ACHN (cell line): ENCODE measurements at regions not wholly inside any gene's neighbourhood (a gene's known extent, or its start where the extent isn't known, plus 50 kb on each side); places are given as distances from the start of the nearest gene placed in this dataset.
"Not testable (repeated sequence)": the region's sequence is repeated elsewhere in the genome, so short reads cannot be mapped to it uniquely, and the experiment has no call there.

ENCODE experiments used
- DNase-seq: peaks from one replicate; pipeline ENCODE4 v3.0.0-alpha.2; 2015
- in situ Hi-C: cut with HindIII; loops from 2 replicates; pipeline ENCODE4 v1.10.0; 2017; ENCODE audit warnings: low sequenced_read_pairs, low pct_ligation_motif_present, low pct_unique_long_range_greater_than_20kb

DNA sequence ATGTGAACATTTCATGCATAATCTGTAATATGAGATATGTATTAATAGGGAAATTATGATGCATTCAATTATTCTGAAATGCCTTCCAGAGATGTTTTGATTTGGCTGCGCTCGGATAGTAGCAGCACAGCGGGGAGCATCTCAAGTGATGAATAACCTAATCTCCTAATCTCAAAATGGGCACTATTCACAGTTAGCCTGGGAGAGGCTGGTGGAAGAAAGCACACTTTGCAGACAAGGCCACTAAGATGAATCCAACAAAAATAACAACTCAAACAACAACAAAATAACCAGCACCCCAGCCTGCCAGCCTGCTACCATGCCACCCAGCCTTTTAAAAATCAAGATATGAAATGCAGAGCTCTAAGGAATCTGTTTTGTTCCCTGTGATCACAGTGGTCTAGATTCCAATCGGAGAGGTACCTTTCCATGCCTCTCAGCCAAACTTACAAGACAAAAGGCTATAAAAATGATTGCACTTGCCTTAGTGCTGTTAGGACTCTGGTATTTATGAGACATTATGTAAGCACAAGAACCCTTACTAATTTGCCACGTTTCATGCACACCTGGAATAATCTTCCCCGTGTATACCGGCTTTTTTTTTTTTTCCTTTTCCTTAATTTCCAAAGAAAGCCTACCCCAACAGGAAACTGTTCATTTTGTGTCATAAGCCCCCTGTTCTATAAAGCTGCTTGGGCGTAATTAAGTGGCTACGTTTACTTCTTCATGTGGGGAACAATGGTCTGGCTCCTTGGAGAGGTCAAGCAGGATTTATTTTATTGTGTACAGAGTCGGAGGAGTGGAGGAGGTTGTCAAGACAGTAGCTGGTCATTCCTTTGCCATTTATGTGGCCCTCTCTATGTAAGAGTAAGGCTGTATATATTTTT is 526.9 kb upstream of the FANCL start:
- no peak for DNase-seq
- in situ Hi-C loops: no loop called here

DNA sequence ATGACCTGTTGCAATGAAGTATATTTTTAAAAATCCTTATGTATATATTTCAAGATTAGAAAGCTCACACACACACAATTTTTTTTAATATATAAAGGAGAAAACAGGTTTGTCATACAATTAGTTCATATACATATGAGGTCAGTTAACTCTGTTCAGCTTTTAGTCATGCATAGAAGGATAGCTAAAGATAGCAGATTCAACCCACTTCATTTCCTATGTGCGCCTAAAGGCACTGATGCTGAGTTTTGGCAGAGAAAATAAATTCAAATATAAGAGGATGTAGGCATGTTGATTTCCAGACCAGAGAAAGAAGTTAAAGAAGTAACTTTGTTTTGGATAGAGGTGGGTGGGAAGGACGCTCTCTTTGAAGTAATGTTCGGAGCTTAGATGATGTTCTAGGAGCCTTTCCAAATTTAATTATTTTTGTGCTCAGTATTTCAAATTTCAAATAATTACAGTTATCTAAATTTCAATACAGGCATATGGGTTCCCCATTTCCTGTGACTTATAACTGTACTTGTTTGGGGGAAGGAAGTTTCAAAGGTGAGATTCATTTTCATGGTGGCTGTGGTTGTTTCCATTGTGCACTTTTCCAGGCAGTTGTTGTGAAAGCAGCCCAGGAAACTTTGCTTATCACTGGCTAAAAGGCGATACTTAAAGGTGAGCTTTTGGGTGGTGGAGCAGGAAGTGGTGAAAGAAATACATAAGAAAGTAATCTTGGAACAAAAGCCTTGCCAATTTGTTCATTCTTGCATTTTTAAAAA is 523.4 kb upstream of the FANCL start:
- in situ Hi-C loops: no loop called here

GRCh38 chr2:58762176-58762781 is 521.2 kb upstream of the FANCL start:
- in situ Hi-C loops: no loop called here
- DNase-seq: peak; percentile 69

More for the DNA sequence above, 523.4 kb upstream of the FANCL start:
- DNase-seq: no peak

- DNase-seq: no peak
- in situ Hi-C loops: no loop called here
These were observed 516.8 kb upstream of the FANCL start for GRCh38 chr2:58757971-58758370.

DNA sequence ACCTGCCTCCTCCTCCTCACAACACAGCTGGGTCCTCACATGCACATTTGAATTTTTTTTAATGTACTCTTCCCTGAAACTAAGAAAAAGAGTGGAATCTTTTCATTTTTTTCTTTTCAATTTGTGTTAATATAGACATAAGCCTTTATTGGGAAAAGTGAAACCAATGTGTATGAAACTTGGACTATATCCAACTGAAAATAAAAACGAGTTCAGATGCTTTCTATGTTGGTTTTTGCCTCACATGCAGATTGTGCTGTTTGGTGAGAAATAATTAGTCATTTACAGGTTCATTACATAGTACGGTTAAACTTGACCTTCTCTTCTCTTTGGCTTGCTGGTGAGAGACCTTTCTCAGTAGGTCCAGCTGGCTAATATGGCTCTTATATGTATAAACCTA is 515.2 kb upstream of the FANCL start:
- no peak for DNase-seq
- in situ Hi-C loops: no loop called here

GRCh38 chr2:58752507-58752906 is 511.4 kb upstream of the FANCL start:
- DNase-seq, in situ Hi-C loops: not testable (repeated sequence)

GRCh38 chr2:58751676-58752075 is 510.6 kb upstream of the FANCL start:
- DNase-seq, in situ Hi-C loops: not testable (repeated sequence)

DNA sequence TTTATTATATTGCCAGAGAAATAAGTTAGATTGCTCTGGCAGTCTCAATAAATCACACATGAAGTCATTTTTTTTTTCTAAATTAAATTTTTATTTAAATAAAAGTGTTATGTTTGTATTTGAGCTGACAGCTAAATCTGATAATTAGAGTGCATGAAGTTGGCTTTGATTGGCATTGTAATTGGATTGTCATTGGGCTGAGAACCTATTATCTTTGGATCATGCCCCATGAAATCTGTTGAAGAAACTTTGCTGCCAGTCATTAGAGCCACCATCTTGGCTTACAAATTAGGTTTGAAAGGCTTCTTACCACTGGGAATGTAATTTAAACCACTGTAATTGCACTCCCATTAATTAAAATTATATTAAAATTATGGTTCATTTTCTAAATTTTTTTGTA is 507.9 kb upstream of the FANCL start:
- no peak for DNase-seq
- in situ Hi-C loops: no loop called here

- DNase-seq, in situ Hi-C loops: not testable (repeated sequence)
These were observed 504.2 kb upstream of the FANCL start for GRCh38 chr2:58745334-58745733.

DNA sequence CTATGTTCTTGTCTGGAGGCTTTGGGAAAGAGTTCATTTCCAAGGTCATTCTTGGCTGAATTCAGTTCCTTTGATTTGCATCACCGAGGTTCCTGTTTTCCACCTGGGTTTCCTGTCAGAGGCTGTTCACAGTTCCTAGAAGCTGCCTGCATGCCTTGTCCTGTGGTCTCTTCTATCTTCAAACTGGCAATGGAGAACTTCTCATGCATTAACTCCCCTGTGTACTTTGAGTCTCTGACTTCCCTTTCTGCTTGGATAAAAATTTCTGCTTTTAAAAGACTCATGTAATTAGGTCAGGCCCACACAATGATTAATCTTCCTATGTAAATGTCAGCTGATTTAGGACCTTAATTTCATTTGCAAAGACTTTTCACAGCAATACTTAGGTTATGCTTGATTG is 499.3 kb upstream of the FANCL start:
- DNase-seq: no peak
- in situ Hi-C loops: no loop called here

DNA sequence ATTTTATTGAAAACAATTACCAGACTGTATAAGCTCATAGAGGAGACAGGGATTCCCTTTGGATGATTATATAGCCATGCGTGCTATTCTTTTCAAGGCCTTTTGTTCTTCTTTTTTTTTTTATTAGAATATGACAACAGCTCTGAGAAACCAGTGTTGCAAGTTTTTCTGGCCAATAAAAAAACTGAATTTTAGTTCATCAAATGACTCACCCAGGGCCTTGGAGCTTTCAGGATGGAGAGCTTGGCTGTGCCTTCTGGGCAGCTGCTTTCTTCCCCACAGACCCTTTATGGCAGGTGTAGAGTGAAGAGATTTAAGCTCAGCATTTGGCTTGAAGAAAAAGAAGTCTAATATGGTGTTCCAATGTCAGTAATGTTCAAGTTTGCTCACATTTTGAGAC is 497.9 kb upstream of the FANCL start:
- no peak for DNase-seq
- in situ Hi-C loops: no loop called here

DNA sequence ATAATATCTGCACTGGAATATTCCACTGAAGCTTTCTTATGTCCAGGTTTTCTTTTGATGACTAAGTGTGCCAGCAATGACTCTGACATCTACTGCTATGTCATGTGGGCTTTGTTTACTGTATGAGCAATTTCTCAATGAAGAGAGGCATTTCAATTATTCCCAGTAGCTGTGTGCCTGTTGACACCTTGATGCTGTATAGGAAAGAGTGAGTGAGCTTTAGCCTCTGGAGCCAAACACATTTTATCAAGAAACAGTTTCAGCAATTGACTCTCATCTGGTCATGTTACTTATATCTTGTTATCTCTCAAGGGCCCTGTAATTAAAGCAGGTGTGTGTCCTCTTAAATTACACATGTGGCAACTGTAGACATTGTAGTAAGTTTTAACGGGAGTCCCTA is 493.2 kb upstream of the FANCL start:
- no peak for DNase-seq
- in situ Hi-C loops: no loop called here

GRCh38 chr2:58732999-58733398 is 491.9 kb upstream of the FANCL start:
- no peak for DNase-seq
- in situ Hi-C loops: no loop called here

DNA sequence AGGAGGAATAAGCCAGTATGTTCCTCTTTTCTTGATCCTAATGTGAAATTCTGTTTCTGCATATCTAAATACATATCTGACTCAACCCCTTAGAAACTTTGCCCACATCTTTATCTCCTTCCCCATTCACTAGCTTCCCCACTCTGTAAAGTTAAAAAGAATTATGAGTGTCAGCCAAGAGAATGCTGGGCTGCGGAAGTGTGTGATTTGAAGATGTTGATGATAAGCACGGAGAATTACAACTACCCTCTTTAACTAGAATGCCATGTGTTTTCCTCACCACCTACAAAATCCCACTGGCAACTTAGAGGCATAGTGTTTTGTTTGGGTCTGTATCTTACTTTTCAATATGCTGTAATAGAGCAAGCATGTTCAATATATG is 490.4 kb upstream of the FANCL start:
- in situ Hi-C loops: no loop called here
- no peak for DNase-seq

DNA sequence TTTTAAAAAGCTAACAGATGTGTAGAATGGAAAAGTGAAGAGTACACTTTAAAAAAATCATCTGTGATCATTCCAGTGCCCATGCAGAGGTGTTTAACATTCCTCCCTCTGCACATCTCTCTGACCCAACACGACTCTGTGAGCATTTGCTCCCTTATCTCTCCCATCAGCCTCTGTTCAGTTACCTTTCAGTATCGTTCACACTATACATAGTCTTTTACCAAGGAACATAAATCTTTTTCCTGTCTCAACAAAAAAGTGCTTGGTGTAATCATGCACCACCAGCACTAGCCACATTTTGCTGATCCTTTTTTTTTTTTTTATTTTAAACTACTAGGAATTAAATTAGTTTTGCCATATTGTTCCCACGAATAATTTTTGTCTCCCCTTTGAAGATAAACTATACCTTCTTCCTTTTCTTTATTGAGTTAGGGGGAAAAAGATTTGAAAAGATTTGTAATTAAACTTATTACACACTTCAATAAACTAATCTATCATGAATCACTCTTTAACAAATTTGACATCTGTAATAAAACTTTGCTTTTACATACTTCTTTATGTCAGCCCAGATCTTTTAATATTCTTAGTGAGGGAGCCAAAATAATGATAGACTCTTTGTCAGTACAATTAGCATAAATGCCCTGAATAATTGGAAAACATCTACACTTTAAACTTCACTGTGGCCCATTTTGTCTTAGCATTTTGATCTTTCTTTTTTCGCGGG is 489.8 kb upstream of the FANCL start:
- DNase-seq: no peak
- in situ Hi-C loops: no loop called here

DNA sequence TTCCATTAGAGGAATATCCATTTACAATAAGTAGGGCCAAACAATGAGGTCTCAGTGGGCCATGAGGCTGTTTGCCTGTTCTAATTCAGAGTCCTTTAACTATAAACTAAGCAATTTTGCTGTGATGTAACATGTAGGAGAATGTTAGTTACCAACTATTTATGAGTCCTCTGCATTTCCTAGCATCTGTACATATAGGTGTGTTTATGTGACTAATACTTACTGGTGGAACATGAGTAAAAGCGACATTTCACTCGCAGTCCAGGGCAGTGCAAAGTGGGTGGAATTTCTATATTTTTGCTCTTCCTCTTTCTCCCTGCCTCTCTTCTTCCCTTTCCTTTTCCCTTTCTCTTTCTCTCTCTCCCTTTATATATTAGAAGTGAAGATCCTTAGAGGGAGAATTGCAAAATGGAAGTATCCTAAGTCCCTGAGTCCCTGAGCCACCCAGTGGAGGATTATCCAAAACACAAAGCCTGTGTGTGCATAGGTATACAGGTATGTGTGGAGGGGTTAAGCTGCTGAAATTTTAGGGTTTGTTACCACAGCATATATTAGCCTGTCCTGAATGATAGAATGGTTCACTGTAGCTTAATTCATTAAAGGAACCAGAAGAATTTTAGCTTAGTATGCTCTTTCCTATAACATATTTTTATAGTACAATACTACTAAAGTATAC is 487.0 kb upstream of the FANCL start:
- in situ Hi-C loops: no loop called here
- no peak for DNase-seq

DNA sequence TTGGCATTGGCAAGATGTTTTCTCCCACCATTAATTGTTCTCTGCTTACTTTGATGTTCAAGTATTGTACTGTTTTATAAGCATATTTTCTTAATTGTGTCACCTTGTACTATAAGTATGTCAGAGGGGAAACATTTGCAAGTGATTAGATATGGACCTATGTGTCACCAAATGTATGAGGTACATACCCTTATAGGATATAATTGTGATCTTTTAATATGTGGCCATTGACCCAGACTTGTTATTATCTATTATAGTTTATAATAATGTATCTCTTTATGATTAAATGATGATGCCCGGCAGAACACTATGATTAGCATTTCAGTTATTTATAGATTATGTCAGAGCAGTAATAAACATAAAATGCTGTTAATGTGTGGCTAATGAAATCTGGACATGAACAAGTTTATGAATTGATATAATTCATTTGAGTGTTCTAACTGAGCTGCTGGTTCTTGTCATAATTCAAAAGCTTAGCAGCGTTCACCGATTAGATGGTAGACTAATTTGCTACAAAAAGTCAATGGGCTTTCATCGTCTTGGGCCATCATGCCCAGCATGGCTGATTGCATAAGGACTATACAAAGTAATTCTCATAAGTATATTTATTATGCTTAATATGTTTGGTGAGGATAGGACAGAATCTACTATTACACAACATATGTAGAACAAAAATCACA is 480.9 kb upstream of the FANCL start:
- in situ Hi-C loops: no loop called here
- no peak for DNase-seq
